ENCODE measurements at regions not wholly inside any gene's neighbourhood (a gene's known extent, or its start where the extent isn't known, plus 50 kb on each side); places are given as distances from the start of the nearest gene placed in this dataset.

GRCh38 chr1:68320349-68320748, 88.0 kb upstream of the WLS start:
- intact Hi-C loops (cut with DNase I): loop anchor here (2.0 to 10.0 kb wide), 8 partner anchors 86 to 786 kb away; partner anchors contain the start of gene WLS (in 4 of the 10)

GRCh38 chr1:68319907-68320306, 87.6 kb upstream of the WLS start:
- DNase-seq (no peak), ATAC-seq (no peak)
- Histone ChIP-seq H3K27me3 (no peaks in the 10 kb centered on the region), H3K9me3 (no peaks in the 10 kb centered on the region), H3K4me1 (no peaks in the 10 kb centered on the region), H3K4me3 (no peak overlapping the region), H3K27ac (no peak overlapping the region), H3K36me3 (no peaks in the 10 kb centered on the region)
- 55 to 60% (median 57%) methylated on average over 5 of the region's 5 CpGs for WGBS, 4 donors
- intact Hi-C loops (cut with DNase I): loop anchor here (2.0 to 10.0 kb wide), 8 partner anchors 85 to 785 kb away; partner anchors contain the start of gene WLS (in 4 of the 10)
- no peak for TF ChIP-seq POLR2A (IDR thresholded peaks at IDR 0.05)
- TF ChIP-seq CTCF (IDR thresholded peaks at IDR 0.05): no peak

More at GRCh38 chr1:68320349-68320748, 88.0 kb upstream of the WLS start:
- Histone ChIP-seq H3K4me3 (no peak overlapping the region), H3K27ac (no peak overlapping the region), H3K27me3 (no peaks in the 10 kb centered on the region), H3K36me3 (no peaks in the 10 kb centered on the region), H3K4me1 (no peaks in the 10 kb centered on the region), H3K9me3 (no peaks in the 10 kb centered on the region)
- no peak for TF ChIP-seq CTCF (IDR thresholded peaks at IDR 0.05)
- no peak for TF ChIP-seq POLR2A (IDR thresholded peaks at IDR 0.05)
- ATAC-seq (no peak), DNase-seq (no peak)
- 83 to 86% (median 85%) methylated on average over 4 of the region's 4 CpGs for WGBS, 4 donors

GRCh38 chr1:68317543-68317942, 85.2 kb upstream of the WLS start:
- H3K4me3 ChIP-seq: no peak overlapping the region
- intact Hi-C loops (cut with DNase I): no loop called here
- no peaks in the 10 kb centered on the region for H3K27me3 ChIP-seq
- no peaks in the 10 kb centered on the region for H3K9me3 ChIP-seq
- DNase-seq (no peak), ATAC-seq (no peak)
- H3K4me1 ChIP-seq: peaks cover 0 to 7% (median 0%) of the 10 kb centered on the region in 12 donors
- WGBS, 4 donors: 87 to 92% (median 89%) methylated on average over 2 of the region's 2 CpGs
- H3K27ac ChIP-seq: no peak overlapping the region
- TF ChIP-seq POLR2A (IDR thresholded peaks at IDR 0.05): no peak
- no peak for TF ChIP-seq CTCF (IDR thresholded peaks at IDR 0.05)
- no peaks in the 10 kb centered on the region for H3K36me3 ChIP-seq

GRCh38 chr1:68314151-68314780, 81.9 kb upstream of the WLS start:
- Histone ChIP-seq H3K4me3 (no peak overlapping the region), H3K36me3 (no peaks in the 10 kb centered on the region), H3K27me3 (no peaks in the 10 kb centered on the region), H3K4me1 (peaks cover 0 to 7% (median 0%) of the 10 kb centered on the region in 12 donors), H3K9me3 (no peaks in the 10 kb centered on the region), H3K27ac (no peak overlapping the region)
- intact Hi-C loops (cut with DNase I): loop anchor here in 1 of 10 donors (5.0 kb wide), 1 partner anchor 82 kb away; the partner anchor contains the start of gene WLS
- ATAC-seq (no peak), DNase-seq (no peak)
- TF ChIP-seq POLR2A (IDR thresholded peaks at IDR 0.05): no peak
- no peak for TF ChIP-seq CTCF (IDR thresholded peaks at IDR 0.05)
- 50 to 66% (median 59%) methylated on average over 3 of the region's 3 CpGs for WGBS, 4 donors
